WTC11 (cell line): ENCODE measurements at regions not wholly inside any gene's neighbourhood (a gene's known extent, or its start where the extent isn't known, plus 50 kb on each side); places are given as distances from the start of the nearest gene placed in this dataset.

Source experiments
- CTCF ChIP-seq: fragments of 200-600 bp; IDR thresholded peaks from 2 replicates; pipeline ENCODE4 v1.8.0; 2022; ENCODE audit warnings: antibody characterized with exemption
- MAX ChIP-seq: sonication (generic); formaldehyde crosslinking; IDR thresholded peaks from 2 replicates; pipeline ENCODE4 v1.8.0; 2022; ENCODE audit warnings: mild to moderate bottlenecking, missing genetic modification reagents
- ZNF281 ChIP-seq: sonication (generic); formaldehyde crosslinking; IDR thresholded peaks from 2 replicates; pipeline ENCODE4 v1.8.0; 2023; ENCODE audit warnings: mild to moderate bottlenecking, missing genetic modification reagents

GRCh38 chr16:55057866-55058265 is 127.2 kb downstream of the IRX5 start:
- TF ChIP-seq MAX (CRISPR knock-in tag) (no peak), CTCF (no peak), ZNF281 (CRISPR knock-in tag) (no peak)
